Activated CD8-positive, alpha-beta T cell treated with anti-CD3 and anti-CD28 coated beads for 36 hours (primary cell): ENCODE measurements at regions not wholly inside any gene's neighbourhood (a gene's known extent, or its start where the extent isn't known, plus 50 kb on each side); places are given as distances from the start of the nearest gene placed in this dataset.

ENCODE experiments used
- ATAC-seq: fragments of 200-7000 bp; cut with Tn5 transposase; one replicate; pipeline ENCODE4 v1.10.0; 2021; ENCODE audit warnings: mild to moderate bottlenecking, moderate library complexity
- CTCF ChIA-PET: fragments of 350-600 bp; sonication (Branson Sonifier 250); formaldehyde crosslinking; loops from one replicate; lab custom pipeline; 2021; ENCODE audit warnings: antibody characterized with exemption; lab: Charles Lee
- POLR2A ChIA-PET: fragments of 350-600 bp; sonication (Branson Sonifier 250); formaldehyde crosslinking; loops from one replicate; lab custom pipeline; 2021; ENCODE audit warnings: antibody characterized with exemption; lab: Charles Lee
- DNase-seq: peaks from one replicate; pipeline ENCODE4 v3.0.0-alpha.2; 2020
- H3K27ac Mint-ChIP-seq: one replicate; pipeline ENCODE4 v1.8.0; 2021; ENCODE audit warnings: mild to moderate bottlenecking, mixed read lengths
- H3K27me3 Mint-ChIP-seq: one replicate; pipeline ENCODE4 v1.8.0; 2021; ENCODE audit warnings: mixed read lengths
- H3K36me3 Mint-ChIP-seq: one replicate; pipeline ENCODE4 v1.8.0; 2021; ENCODE audit warnings: low read depth, mixed read lengths
- H3K4me1 Mint-ChIP-seq: one replicate; pipeline ENCODE4 v1.8.0; 2021; ENCODE audit warnings: low read depth, mixed read lengths
- H3K4me3 Mint-ChIP-seq: one replicate; pipeline ENCODE4 v1.8.0; 2021; ENCODE audit warnings: mild to moderate bottlenecking, moderate library complexity, mixed read lengths
- H3K9me3 Mint-ChIP-seq: one replicate; pipeline ENCODE4 v1.8.0; 2021; ENCODE audit warnings: mixed read lengths
- CTCF ChIP-seq: fragments of 200-600 bp; IDR thresholded peaks from one replicate; pipeline ENCODE4 v1.8.0; 2022; ENCODE audit warnings: antibody characterized with exemption, mild to moderate bottlenecking
- intact Hi-C: fragments of 100-400 bp; cut with micrococcal nuclease; formaldehyde crosslinking; loops from one replicate; pipeline ENCODE4 v1.10.0; 2022

- no peak overlapping the region for H3K27ac Mint-ChIP-seq
- CTCF ChIA-PET = interaction anchor here (1.2 to 18.2 kb wide), 7 partner anchors 8 to 112 kb away, joined by 3 to 506 read pairs (median 5); no protein-coding TSS in a partner anchor
- peaks cover 24% of the 10 kb centered on the region for H3K4me1 Mint-ChIP-seq
- DNase-seq (no peak), ATAC-seq (no peak)
- no peaks in the 10 kb centered on the region for H3K9me3 Mint-ChIP-seq
- TF ChIP-seq CTCF = no peak
- intact Hi-C loops = no loop called here
- no peaks in the 10 kb centered on the region for H3K27me3 Mint-ChIP-seq
- POLR2A ChIA-PET = interaction anchor here (0.6 to 1.1 kb wide), 4 partner anchors 18 to 279 kb away, joined by 3 to 4 read pairs (median 3); no protein-coding TSS in a partner anchor
- H3K36me3 Mint-ChIP-seq = no peaks in the 10 kb centered on the region
- no peak overlapping the region for H3K4me3 Mint-ChIP-seq
These were observed 56.0 kb upstream of the FNDC1 start for GRCh38 chr6:159113223-159113622.

- Mint-ChIP-seq H3K27ac (no peak overlapping the region), H3K4me1 (peaks cover 29% of the 10 kb centered on the region), H3K36me3 (no peaks in the 10 kb centered on the region), H3K27me3 (no peaks in the 10 kb centered on the region), H3K9me3 (no peaks in the 10 kb centered on the region), H3K4me3 (no peak overlapping the region)
- ChIA-PET POLR2A (interaction anchor here (0.6 to 1.1 kb wide), 4 partner anchors 18 to 128 kb away, joined by 3 to 4 read pairs (median 4); no protein-coding TSS in a partner anchor), CTCF (interaction anchor here (1.2 to 18.2 kb wide), 7 partner anchors 8 to 112 kb away, joined by 3 to 506 read pairs (median 5); no protein-coding TSS in a partner anchor)
- DNase-seq = no peak
- ATAC-seq = no peak
- intact Hi-C loops = no loop called here
- TF ChIP-seq CTCF = no peak
These were observed 56.5 kb upstream of the FNDC1 start for GRCh38 chr6:159112714-159113113.

- no peak overlapping the region for H3K27ac Mint-ChIP-seq
- no peak overlapping the region for H3K4me3 Mint-ChIP-seq
- no peaks in the 10 kb centered on the region for H3K36me3 Mint-ChIP-seq
- CTCF ChIA-PET = interaction anchor here (0.9 to 18.2 kb wide), 18 partner anchors 9 to 317 kb away, joined by 3 to 506 read pairs (median 9); partner anchors contain the start of gene RSPH3
- no peak for TF ChIP-seq CTCF
- peaks cover 45% of the 10 kb centered on the region for H3K4me1 Mint-ChIP-seq
- H3K9me3 Mint-ChIP-seq = no peaks in the 10 kb centered on the region
- no peak for ATAC-seq
- POLR2A ChIA-PET = interaction anchor here (1.0 to 27.1 kb wide), 2 partner anchors 17 to 73 kb away, joined by 3 to 766 read pairs; partner anchors contain the start of gene TAGAP
- intact Hi-C loops = no loop called here
- DNase-seq = no peak
- H3K27me3 Mint-ChIP-seq = no peaks in the 10 kb centered on the region
These were observed 58.5 kb upstream of the FNDC1 start for GRCh38 chr6:159110748-159111147.

- H3K36me3 Mint-ChIP-seq = no peaks in the 10 kb centered on the region
- ATAC-seq (no peak), DNase-seq (peak; percentile 52)
- intact Hi-C loops = no loop called here
- ChIA-PET CTCF (interaction anchor here (0.7 to 18.2 kb wide), 47 partner anchors 8 to 587 kb away, joined by 3 to 506 read pairs (median 5); partner anchors contain the start of genes RSPH3 and TAGAP), POLR2A (interaction anchor here (0.8 to 27.1 kb wide), 3 partner anchors 10 to 354 kb away, joined by 3 to 766 read pairs (median 3); partner anchors contain the start of gene TAGAP)
- no peak overlapping the region for H3K4me3 Mint-ChIP-seq
- peak overlapping the region; percentile 40 for H3K27ac Mint-ChIP-seq
- peaks cover 52% of the 10 kb centered on the region for H3K4me1 Mint-ChIP-seq
- no peaks in the 10 kb centered on the region for H3K9me3 Mint-ChIP-seq
- H3K27me3 Mint-ChIP-seq = no peaks in the 10 kb centered on the region
- peak; percentile 95 for TF ChIP-seq CTCF
These were observed 59.2 kb upstream of the FNDC1 start for GRCh38 chr6:159110013-159110412.

GRCh38 chr6:159109391-159109790 is 59.8 kb upstream of the FNDC1 start:
- intact Hi-C loops = no loop called here
- TF ChIP-seq CTCF = no peak
- H3K27ac Mint-ChIP-seq = peak overlapping the region; percentile 36
- CTCF ChIA-PET = interaction anchor here (0.9 to 18.2 kb wide), 34 partner anchors 9 to 867 kb away, joined by 3 to 506 read pairs (median 6); partner anchors contain the start of gene RSPH3
- ATAC-seq (no peak), DNase-seq (no peak)
- peaks cover 58% of the 10 kb centered on the region for H3K4me1 Mint-ChIP-seq
- H3K4me3 Mint-ChIP-seq = no peak overlapping the region
- H3K27me3 Mint-ChIP-seq = no peaks in the 10 kb centered on the region
- no peaks in the 10 kb centered on the region for H3K36me3 Mint-ChIP-seq
- no peaks in the 10 kb centered on the region for H3K9me3 Mint-ChIP-seq
- POLR2A ChIA-PET = interaction anchor here (0.8 to 27.1 kb wide), 3 partner anchors 9 to 353 kb away, joined by 3 to 766 read pairs (median 3); partner anchors contain the start of gene TAGAP
